ENCODE measurements at regions not wholly inside any gene's neighbourhood (a gene's known extent, or its start where the extent isn't known, plus 50 kb on each side); places are given as distances from the start of the nearest gene placed in this dataset.
"Not testable (repeated sequence)": the region's sequence is repeated elsewhere in the genome, so short reads cannot be mapped to it uniquely, and the experiment has no call there.

- no peak for DNase-seq (ENCODE audit: low spot score)
These were observed 66.7 kb upstream of the EIF5 start for GRCh38 chr14:103267226-103267910.

- no peak for DNase-seq (ENCODE audit: low spot score)
These were observed 62.8 kb upstream of the EIF5 start for GRCh38 chr14:103271189-103271588.

GRCh38 chr14:103273145-103273744, 60.8 kb upstream of the EIF5 start:
- no peak for DNase-seq (ENCODE audit: low spot score)

- DNase-seq (ENCODE audit: low spot score), result no peak
These were observed 60.1 kb upstream of the EIF5 start for GRCh38 chr14:103273745-103274615.

GRCh38 chr14:103275000-103275399, 59.0 kb upstream of the EIF5 start:
- DNase-seq (ENCODE audit: low spot score), result no peak

GRCh38 chr14:103277931-103278330, 56.1 kb upstream of the EIF5 start:
- DNase-seq (ENCODE audit: low spot score), result no peak

- DNase-seq (ENCODE audit: low spot score), result no peak
These were observed 54.7 kb upstream of the EIF5 start for GRCh38 chr14:103279142-103280025.

GRCh38 chr14:103280278-103280928, 53.6 kb upstream of the EIF5 start:
- DNase-seq (ENCODE audit: low spot score), result no peak

GRCh38 chr14:103281496-103282231, 52.4 kb upstream of the EIF5 start:
- DNase-seq (ENCODE audit: low spot score), result peak; percentile 40

GRCh38 chr14:103282309-103282708, 51.7 kb upstream of the EIF5 start:
- DNase-seq (ENCODE audit: low spot score), result not testable (repeated sequence)

GRCh38 chr14:103282932-103283331, 51.1 kb upstream of the EIF5 start:
- DNase-seq (ENCODE audit: low spot score), result no peak

GRCh38 chr14:103283916-103284315, 50.1 kb upstream of the EIF5 start:
- no peak for DNase-seq (ENCODE audit: low spot score)

Data from SW480 (cell line).